ENCODE measurements at regions not wholly inside any gene's neighbourhood (a gene's known extent, or its start where the extent isn't known, plus 50 kb on each side); places are given as distances from the start of the nearest gene placed in this dataset.

- Histone ChIP-seq H3K4me1 (ENCODE audit: control insufficient read depth, low read length) (no peaks in the 10 kb centered on the region), H3K9me3 (ENCODE audit: control insufficient read depth, insufficient read depth, low read length) (no peaks in the 10 kb centered on the region), H3K9me2 (replicated peaks; ENCODE audit: control insufficient read depth, low read length) (no peaks in the 10 kb centered on the region), H4K20me1 (ENCODE audit: control insufficient read depth, insufficient read depth, low read depth, low read length) (no peaks in the 10 kb centered on the region), H3K79me2 (ENCODE audit: control insufficient read depth, low read length) (no peaks in the 10 kb centered on the region), H3K27me3 (ENCODE audit: control insufficient read depth, low read length) (no peaks in the 10 kb centered on the region), H3K4me3 (ENCODE audit: low read length) (no peak overlapping the region), H3F3A (ENCODE audit: control insufficient read depth, insufficient read depth) (no peaks in the 10 kb centered on the region), H3K36me3 (ENCODE audit: control insufficient read depth, low read length) (no peaks in the 10 kb centered on the region), H3K4me2 (ENCODE audit: low read length) (no peak overlapping the region), H3K27ac (ENCODE audit: low read depth, low read length) (no peak overlapping the region)
- TF ChIP-seq EZH2phosphoT487 (IDR thresholded peaks at IDR 0.05; ENCODE audit: borderline replicate concordance, low read length), result no peak
- TF ChIP-seq CTCF (IDR thresholded peaks at IDR 0.05; ENCODE audit: low read depth, low read length, poor library complexity, severe bottlenecking), result no peak
These were observed 156.5 kb upstream of the PRDM1 start for GRCh38 chr6:105929626-105930025.

GRCh38 chr6:105926318-105926717 lies 159.8 kb upstream of the PRDM1 start:
- Histone ChIP-seq H3K4me2 (ENCODE audit: low read length) (no peak overlapping the region), H3F3A (ENCODE audit: control insufficient read depth, insufficient read depth) (no peaks in the 10 kb centered on the region)
- no peak for TF ChIP-seq EZH2phosphoT487 (IDR thresholded peaks at IDR 0.05; ENCODE audit: borderline replicate concordance, low read length)
- no peak for TF ChIP-seq CTCF (IDR thresholded peaks at IDR 0.05; ENCODE audit: low read depth, low read length, poor library complexity, severe bottlenecking)

GRCh38 chr6:105925706-105926105 lies 160.4 kb upstream of the PRDM1 start:
- Histone ChIP-seq H3K4me2 (ENCODE audit: low read length) (no peak overlapping the region), H3K27me3 (ENCODE audit: control insufficient read depth, low read length) (no peaks in the 10 kb centered on the region), H3K79me2 (ENCODE audit: control insufficient read depth, low read length) (no peaks in the 10 kb centered on the region), H4K20me1 (ENCODE audit: control insufficient read depth, insufficient read depth, low read depth, low read length) (no peaks in the 10 kb centered on the region), H3K9me2 (replicated peaks; ENCODE audit: control insufficient read depth, low read length) (no peaks in the 10 kb centered on the region), H3K4me3 (ENCODE audit: low read length) (no peak overlapping the region), H3K9me3 (ENCODE audit: control insufficient read depth, insufficient read depth, low read length) (no peaks in the 10 kb centered on the region), H3F3A (ENCODE audit: control insufficient read depth, insufficient read depth) (no peaks in the 10 kb centered on the region), H3K27ac (ENCODE audit: low read depth, low read length) (no peak overlapping the region), H3K4me1 (ENCODE audit: control insufficient read depth, low read length) (no peaks in the 10 kb centered on the region), H3K36me3 (ENCODE audit: control insufficient read depth, low read length) (no peaks in the 10 kb centered on the region)
- no peak for TF ChIP-seq CTCF (IDR thresholded peaks at IDR 0.05; ENCODE audit: low read depth, low read length, poor library complexity, severe bottlenecking)

More at GRCh38 chr6:105926318-105926717, 159.8 kb upstream of the PRDM1 start:
- Histone ChIP-seq H3K79me2 (ENCODE audit: control insufficient read depth, low read length) (no peaks in the 10 kb centered on the region), H3K27ac (ENCODE audit: low read depth, low read length) (no peak overlapping the region), H3K36me3 (ENCODE audit: control insufficient read depth, low read length) (no peaks in the 10 kb centered on the region), H3K9me2 (replicated peaks; ENCODE audit: control insufficient read depth, low read length) (no peaks in the 10 kb centered on the region), H3K4me1 (ENCODE audit: control insufficient read depth, low read length) (no peaks in the 10 kb centered on the region), H3K9me3 (ENCODE audit: control insufficient read depth, insufficient read depth, low read length) (no peaks in the 10 kb centered on the region), H3K27me3 (ENCODE audit: control insufficient read depth, low read length) (no peaks in the 10 kb centered on the region), H3K4me3 (ENCODE audit: low read length) (no peak overlapping the region), H4K20me1 (ENCODE audit: control insufficient read depth, insufficient read depth, low read depth, low read length) (no peaks in the 10 kb centered on the region)

DNA sequence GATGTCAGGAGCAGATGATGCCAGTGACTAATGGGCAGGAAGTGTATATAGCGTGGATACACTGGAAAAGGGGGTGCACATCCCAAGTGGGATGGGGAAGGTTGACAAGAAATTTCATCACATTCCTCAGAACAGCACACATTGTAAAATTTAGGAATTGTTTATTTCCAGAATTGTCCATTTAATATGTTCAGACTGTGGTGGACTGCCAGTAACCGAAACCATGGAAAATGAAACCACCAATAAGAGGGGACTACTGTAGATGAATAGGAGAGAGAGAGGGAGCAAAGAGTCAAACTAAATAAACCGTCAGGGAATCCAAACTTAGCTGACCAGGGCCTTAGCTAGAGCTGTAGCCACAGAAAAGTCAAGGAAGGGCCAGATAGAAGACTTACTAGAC lies 164.4 kb upstream of the PRDM1 start:
- TF ChIP-seq EZH2phosphoT487 (IDR thresholded peaks at IDR 0.05; ENCODE audit: borderline replicate concordance, low read length), result no peak
- TF ChIP-seq CTCF (IDR thresholded peaks at IDR 0.05; ENCODE audit: low read depth, low read length, poor library complexity, severe bottlenecking), result no peak
- Histone ChIP-seq H3K4me1 (ENCODE audit: control insufficient read depth, low read length) (no peaks in the 10 kb centered on the region), H3K27me3 (ENCODE audit: control insufficient read depth, low read length) (no peaks in the 10 kb centered on the region), H3K36me3 (ENCODE audit: control insufficient read depth, low read length) (no peaks in the 10 kb centered on the region), H3F3A (ENCODE audit: control insufficient read depth, insufficient read depth) (no peaks in the 10 kb centered on the region), H3K4me2 (ENCODE audit: low read length) (no peak overlapping the region), H3K27ac (ENCODE audit: low read depth, low read length) (no peak overlapping the region), H4K20me1 (ENCODE audit: control insufficient read depth, insufficient read depth, low read depth, low read length) (no peaks in the 10 kb centered on the region), H3K9me2 (replicated peaks; ENCODE audit: control insufficient read depth, low read length) (no peaks in the 10 kb centered on the region), H3K79me2 (ENCODE audit: control insufficient read depth, low read length) (no peaks in the 10 kb centered on the region), H3K4me3 (ENCODE audit: low read length) (no peak overlapping the region), H3K9me3 (ENCODE audit: control insufficient read depth, insufficient read depth, low read length) (no peaks in the 10 kb centered on the region)

Data from DOHH2 (cell line).